ENCODE measurements at regions not wholly inside any gene's neighbourhood (a gene's known extent, or its start where the extent isn't known, plus 50 kb on each side); places are given as distances from the start of the nearest gene placed in this dataset.

DNA sequence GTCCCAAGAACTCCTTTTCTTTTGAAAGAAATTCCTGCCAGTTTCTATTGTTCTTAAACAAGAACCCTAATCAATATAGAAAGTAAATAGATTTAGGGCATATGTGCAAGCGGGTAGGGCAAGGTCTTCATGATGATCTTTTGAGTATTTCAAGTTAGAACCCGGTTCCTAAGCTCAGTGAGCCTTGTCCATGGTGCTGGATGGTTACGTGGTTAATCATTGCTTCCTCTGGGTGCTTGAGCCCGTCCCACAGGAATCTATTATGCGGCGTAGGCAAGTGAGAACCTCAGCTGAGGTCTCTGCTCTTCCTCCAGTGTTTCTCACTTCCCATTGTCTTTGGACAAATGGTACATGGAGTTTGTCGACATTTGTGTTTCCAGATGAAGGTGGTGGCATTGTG, 580.8 kb upstream of the EEF2KMT start:
- H3K27me3 ChIP-seq: no peaks in the 10 kb centered on the region
- no peak overlapping the region for H3K4me3 ChIP-seq (ENCODE audit: low read depth in 1 of 2, low read length in 1 of 2)
- no peaks in the 10 kb centered on the region for H3K4me1 ChIP-seq (ENCODE audit: control insufficient read depth in 1 of 2, insufficient read depth in 1 of 2, low read depth in 1 of 2, low read length in 1 of 2)
- H3K27ac ChIP-seq: no peak overlapping the region
- TF ChIP-seq CTCF (IDR thresholded peaks at IDR 0.05): no peak
- H3K36me3 ChIP-seq: no peaks in the 10 kb centered on the region
- no peaks in the 10 kb centered on the region for H3K9me3 ChIP-seq

GRCh38 chr16:5671421-5671820, 573.8 kb upstream of the EEF2KMT start:
- no peak overlapping the region for H3K4me3 ChIP-seq (ENCODE audit: low read depth in 1 of 2, low read length in 1 of 2)
- H3K9me3 ChIP-seq: no peaks in the 10 kb centered on the region
- no peak overlapping the region for H3K27ac ChIP-seq
- H3K36me3 ChIP-seq: no peaks in the 10 kb centered on the region
- H3K4me1 ChIP-seq (ENCODE audit: control insufficient read depth in 1 of 2, insufficient read depth in 1 of 2, low read depth in 1 of 2, low read length in 1 of 2): no peaks in the 10 kb centered on the region
- no peaks in the 10 kb centered on the region for H3K27me3 ChIP-seq
- TF ChIP-seq CTCF (IDR thresholded peaks at IDR 0.05): no peak

GRCh38 chr16:5670198-5670597, 572.6 kb upstream of the EEF2KMT start:
- no peak for TF ChIP-seq CTCF (IDR thresholded peaks at IDR 0.05)
- Histone ChIP-seq H3K9me3 (no peaks in the 10 kb centered on the region), H3K27me3 (no peaks in the 10 kb centered on the region), H3K27ac (no peak overlapping the region), H3K4me3 (ENCODE audit: low read depth in 1 of 2, low read length in 1 of 2) (no peak overlapping the region), H3K36me3 (no peaks in the 10 kb centered on the region), H3K4me1 (ENCODE audit: control insufficient read depth in 1 of 2, insufficient read depth in 1 of 2, low read depth in 1 of 2, low read length in 1 of 2) (no peaks in the 10 kb centered on the region)

DNA sequence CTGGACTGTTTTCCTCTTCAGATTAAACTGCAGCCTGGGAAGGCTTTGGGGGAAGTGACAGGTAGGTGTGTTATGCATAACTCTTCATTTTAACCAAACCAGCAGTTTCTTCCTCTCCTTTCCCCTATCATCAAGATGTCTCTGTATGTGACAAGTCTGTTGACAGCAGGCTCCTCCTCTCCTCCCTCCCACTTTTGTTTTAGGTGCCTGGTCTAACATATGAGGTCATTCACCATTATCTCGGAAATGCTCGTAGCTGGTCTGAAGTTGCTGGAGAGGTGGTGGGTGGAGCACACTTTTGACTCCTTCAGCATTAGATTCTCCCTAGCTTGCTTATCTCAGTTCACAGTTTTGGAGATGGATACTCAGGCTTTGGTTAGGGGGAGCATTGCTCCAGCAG, 571.0 kb upstream of the EEF2KMT start:
- H3K27me3 ChIP-seq: no peaks in the 10 kb centered on the region
- no peak overlapping the region for H3K27ac ChIP-seq
- H3K4me3 ChIP-seq (ENCODE audit: low read depth in 1 of 2, low read length in 1 of 2): no peak overlapping the region
- H3K4me1 ChIP-seq (ENCODE audit: control insufficient read depth in 1 of 2, insufficient read depth in 1 of 2, low read depth in 1 of 2, low read length in 1 of 2): no peaks in the 10 kb centered on the region
- TF ChIP-seq CTCF (IDR thresholded peaks at IDR 0.05): no peak
- no peaks in the 10 kb centered on the region for H3K9me3 ChIP-seq
- H3K36me3 ChIP-seq: no peaks in the 10 kb centered on the region

- Histone ChIP-seq H3K36me3 (no peaks in the 10 kb centered on the region), H3K27me3 (no peaks in the 10 kb centered on the region), H3K4me1 (ENCODE audit: control insufficient read depth in 1 of 2, insufficient read depth in 1 of 2, low read depth in 1 of 2, low read length in 1 of 2) (no peaks in the 10 kb centered on the region), H3K4me3 (ENCODE audit: low read depth in 1 of 2, low read length in 1 of 2) (no peak overlapping the region), H3K9me3 (no peaks in the 10 kb centered on the region), H3K27ac (no peak overlapping the region)
- TF ChIP-seq CTCF (IDR thresholded peaks at IDR 0.05): no peak
Observed at GRCh38 chr16:5665834-5666233, 568.2 kb upstream of the EEF2KMT start.

DNA sequence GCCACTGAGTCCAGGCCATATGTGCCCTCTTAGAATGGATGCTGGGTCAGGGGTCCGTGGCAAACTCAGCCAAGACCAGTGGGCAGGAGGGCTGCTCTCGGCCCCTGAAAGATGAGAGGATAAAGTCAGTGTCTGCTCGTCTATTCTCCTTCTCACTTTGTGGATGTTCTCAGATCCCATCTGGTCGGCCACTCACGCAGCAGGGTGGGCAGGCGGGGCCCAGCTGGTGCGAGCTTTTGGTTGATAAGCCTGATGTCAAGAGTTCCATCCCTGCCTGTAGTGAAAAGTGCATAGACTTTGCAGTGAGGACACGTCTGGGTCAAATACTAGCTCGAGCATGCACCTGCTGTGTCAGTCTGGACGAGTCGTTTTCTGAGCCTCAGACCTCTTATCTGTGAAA, 556.2 kb upstream of the EEF2KMT start:
- H3K4me1 ChIP-seq (ENCODE audit: control insufficient read depth in 1 of 2, insufficient read depth in 1 of 2, low read depth in 1 of 2, low read length in 1 of 2): no peaks in the 10 kb centered on the region
- H3K9me3 ChIP-seq: no peaks in the 10 kb centered on the region
- H3K4me3 ChIP-seq (ENCODE audit: low read depth in 1 of 2, low read length in 1 of 2): no peak overlapping the region
- H3K27ac ChIP-seq: no peak overlapping the region
- H3K36me3 ChIP-seq: no peaks in the 10 kb centered on the region
- no peaks in the 10 kb centered on the region for H3K27me3 ChIP-seq
- no peak for TF ChIP-seq CTCF (IDR thresholded peaks at IDR 0.05)

Measured in neutrophil (primary cell).